ENCODE measurements at regions not wholly inside any gene's neighbourhood (a gene's known extent, or its start where the extent isn't known, plus 50 kb on each side); places are given as distances from the start of the nearest gene placed in this dataset.

- no peaks in the 10 kb centered on the region for H3K9me3 ChIP-seq (ENCODE audit: control insufficient read depth, insufficient read depth, low read length)
- H3K4me1 ChIP-seq (ENCODE audit: insufficient read depth, low read length): no peaks in the 10 kb centered on the region; the same call in 1 of the 2 replicates
- H3K36me3 ChIP-seq (ENCODE audit: insufficient read depth, low read length): no peaks in the 10 kb centered on the region
- H3K9ac ChIP-seq (ENCODE audit: low read depth, low read length): no peak overlapping the region
Measured at GRCh38 chr12:126507231-126507630, 1442.0 kb downstream of the AACS start.

- no peak overlapping the region for H3K9ac ChIP-seq (ENCODE audit: low read depth, low read length)
- no peaks in the 10 kb centered on the region for H3K9me3 ChIP-seq (ENCODE audit: control insufficient read depth, insufficient read depth, low read length)
- H3K4me1 ChIP-seq (ENCODE audit: insufficient read depth, low read length): no peaks in the 10 kb centered on the region
- no peaks in the 10 kb centered on the region for H3K36me3 ChIP-seq (ENCODE audit: insufficient read depth, low read length)
Measured at GRCh38 chr12:126509572-126509971, 1444.3 kb downstream of the AACS start.

- no peak overlapping the region for H3K9ac ChIP-seq (ENCODE audit: low read depth, low read length)
- H3K36me3 ChIP-seq (ENCODE audit: insufficient read depth, low read length): no peaks in the 10 kb centered on the region
- no peaks in the 10 kb centered on the region for H3K4me1 ChIP-seq (ENCODE audit: insufficient read depth, low read length)
- no peaks in the 10 kb centered on the region for H3K9me3 ChIP-seq (ENCODE audit: control insufficient read depth, insufficient read depth, low read length)
Measured at GRCh38 chr12:126510630-126511029, 1445.4 kb downstream of the AACS start.

- Histone ChIP-seq H3K9me3 (ENCODE audit: control insufficient read depth, insufficient read depth, low read length) (no peaks in the 10 kb centered on the region), H3K36me3 (ENCODE audit: insufficient read depth, low read length) (no peaks in the 10 kb centered on the region), H3K4me1 (ENCODE audit: insufficient read depth, low read length) (no peaks in the 10 kb centered on the region), H3K9ac (ENCODE audit: low read depth, low read length) (no peak overlapping the region)
Measured at GRCh38 chr12:126512916-126513913, 1448.0 kb downstream of the AACS start.

GRCh38 chr12:126518596-126519200 is 1453.5 kb downstream of the AACS start:
- no peaks in the 10 kb centered on the region for H3K4me1 ChIP-seq (ENCODE audit: insufficient read depth, low read length)
- H3K36me3 ChIP-seq (ENCODE audit: insufficient read depth, low read length): no peaks in the 10 kb centered on the region
- no peak overlapping the region for H3K9ac ChIP-seq (ENCODE audit: low read depth, low read length)
- no peaks in the 10 kb centered on the region for H3K9me3 ChIP-seq (ENCODE audit: control insufficient read depth, insufficient read depth, low read length)

GRCh38 chr12:126519833-126520232 is 1454.6 kb downstream of the AACS start:
- no peak overlapping the region for H3K9ac ChIP-seq (ENCODE audit: low read depth, low read length)
- no peaks in the 10 kb centered on the region for H3K36me3 ChIP-seq (ENCODE audit: insufficient read depth, low read length)
- no peaks in the 10 kb centered on the region for H3K9me3 ChIP-seq (ENCODE audit: control insufficient read depth, insufficient read depth, low read length)
- H3K4me1 ChIP-seq (ENCODE audit: insufficient read depth, low read length): no peaks in the 10 kb centered on the region

- Histone ChIP-seq H3K9ac (ENCODE audit: low read depth, low read length) (no peak overlapping the region), H3K4me1 (ENCODE audit: insufficient read depth, low read length) (no peaks in the 10 kb centered on the region), H3K9me3 (ENCODE audit: control insufficient read depth, insufficient read depth, low read length) (no peaks in the 10 kb centered on the region), H3K36me3 (ENCODE audit: insufficient read depth, low read length) (no peaks in the 10 kb centered on the region)
Measured at GRCh38 chr12:126523891-126524290, 1458.7 kb downstream of the AACS start.

- Histone ChIP-seq H3K36me3 (ENCODE audit: insufficient read depth, low read length) (no peaks in the 10 kb centered on the region), H3K9me3 (ENCODE audit: control insufficient read depth, insufficient read depth, low read length) (no peaks in the 10 kb centered on the region), H3K9ac (ENCODE audit: low read depth, low read length) (no peak overlapping the region), H3K4me1 (ENCODE audit: insufficient read depth, low read length) (no peaks in the 10 kb centered on the region)
Measured at GRCh38 chr12:126534495-126534894, 1469.3 kb downstream of the AACS start.

GRCh38 chr12:126534942-126535341 is 1469.7 kb downstream of the AACS start:
- no peaks in the 10 kb centered on the region for H3K9me3 ChIP-seq (ENCODE audit: control insufficient read depth, insufficient read depth, low read length)
- no peaks in the 10 kb centered on the region for H3K4me1 ChIP-seq (ENCODE audit: insufficient read depth, low read length)
- H3K9ac ChIP-seq (ENCODE audit: low read depth, low read length): no peak overlapping the region
- no peaks in the 10 kb centered on the region for H3K36me3 ChIP-seq (ENCODE audit: insufficient read depth, low read length)

- H3K9me3 ChIP-seq (ENCODE audit: control insufficient read depth, insufficient read depth, low read length): no peaks in the 10 kb centered on the region
- H3K36me3 ChIP-seq (ENCODE audit: insufficient read depth, low read length): no peaks in the 10 kb centered on the region
- H3K9ac ChIP-seq (ENCODE audit: low read depth, low read length): no peak overlapping the region
- no peaks in the 10 kb centered on the region for H3K4me1 ChIP-seq (ENCODE audit: insufficient read depth, low read length)
Measured at GRCh38 chr12:126535971-126536370, 1470.7 kb downstream of the AACS start.

- Histone ChIP-seq H3K9ac (ENCODE audit: low read depth, low read length) (no peak overlapping the region), H3K9me3 (ENCODE audit: control insufficient read depth, insufficient read depth, low read length) (no peaks in the 10 kb centered on the region), H3K36me3 (ENCODE audit: insufficient read depth, low read length) (no peaks in the 10 kb centered on the region), H3K4me1 (ENCODE audit: insufficient read depth, low read length) (no peaks in the 10 kb centered on the region)
Measured at GRCh38 chr12:126537961-126538530, 1472.8 kb downstream of the AACS start.

- H3K4me1 ChIP-seq (ENCODE audit: insufficient read depth, low read length): no peaks in the 10 kb centered on the region
- no peaks in the 10 kb centered on the region for H3K36me3 ChIP-seq (ENCODE audit: insufficient read depth, low read length)
- H3K9ac ChIP-seq (ENCODE audit: low read depth, low read length): no peak overlapping the region
- H3K9me3 ChIP-seq (ENCODE audit: control insufficient read depth, insufficient read depth, low read length): no peaks in the 10 kb centered on the region
Measured at GRCh38 chr12:126538888-126539287, 1473.7 kb downstream of the AACS start.

GRCh38 chr12:126545411-126545810 is 1480.2 kb downstream of the AACS start:
- Histone ChIP-seq H3K36me3 (ENCODE audit: insufficient read depth, low read length) (no peaks in the 10 kb centered on the region), H3K4me1 (ENCODE audit: insufficient read depth, low read length) (no peaks in the 10 kb centered on the region), H3K9ac (ENCODE audit: low read depth, low read length) (no peak overlapping the region), H3K9me3 (ENCODE audit: control insufficient read depth, insufficient read depth, low read length) (peaks cover 3% of the 10 kb centered on the region; the same call in 1 of the 2 replicates)

- Histone ChIP-seq H3K4me1 (ENCODE audit: insufficient read depth, low read length) (no peaks in the 10 kb centered on the region), H3K36me3 (ENCODE audit: insufficient read depth, low read length) (no peaks in the 10 kb centered on the region), H3K9me3 (ENCODE audit: control insufficient read depth, insufficient read depth, low read length) (peaks cover 3% of the 10 kb centered on the region; the same call in 1 of the 2 replicates), H3K9ac (ENCODE audit: low read depth, low read length) (no peak overlapping the region)
Measured at GRCh38 chr12:126547905-126548304, 1482.7 kb downstream of the AACS start.

Measured in ES-I3 (cell line).